MM.1S (cell line): ENCODE measurements at regions not wholly inside any gene's neighbourhood (a gene's known extent, or its start where the extent isn't known, plus 50 kb on each side); places are given as distances from the start of the nearest gene placed in this dataset.

Experiments used
- EZH2 ChIP-seq: fragments of 300-600 bp; sonication (generic); optimal IDR thresholded peaks from 2 replicates; pipeline ENCODE3; 2017; ENCODE audit warnings: low read depth, mild to moderate bottlenecking, antibody characterized with exemption, low read length, mixed read lengths
- TF ChIP-seq, protein P1 (sequence below): fragments of 300-600 bp; sonication (generic); IDR thresholded peaks from 2 replicates; pipeline ENCODE4 v1.5.1; 2016; ENCODE audit warnings: antibody characterized with exemption, low read length, mixed read lengths

DNA sequence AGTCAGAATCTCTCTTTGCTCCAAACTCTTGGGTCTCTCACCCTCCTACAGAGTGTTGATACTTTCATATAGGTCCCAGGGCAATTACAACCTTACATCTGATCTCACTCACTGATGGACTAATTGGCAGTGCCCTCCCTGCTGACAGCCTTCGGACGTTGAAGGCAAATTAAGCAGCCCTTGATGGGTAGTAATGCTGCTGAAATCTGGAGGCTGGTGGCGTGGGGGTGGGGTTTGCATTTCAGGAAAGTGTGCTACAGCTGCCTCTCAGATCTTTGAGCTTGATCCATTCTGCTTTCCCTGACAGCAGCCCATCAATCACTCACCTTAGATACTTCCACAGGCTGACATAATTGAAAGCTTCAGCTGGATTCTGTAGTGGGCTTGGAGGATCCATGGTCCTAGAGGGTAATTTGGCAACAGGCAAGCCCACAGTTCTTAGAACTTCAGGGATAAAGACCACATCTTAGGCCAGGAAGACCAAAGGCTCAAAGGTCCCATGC, 349.1 kb upstream of the PODXL start:
- TF ChIP-seq, protein P1, sequence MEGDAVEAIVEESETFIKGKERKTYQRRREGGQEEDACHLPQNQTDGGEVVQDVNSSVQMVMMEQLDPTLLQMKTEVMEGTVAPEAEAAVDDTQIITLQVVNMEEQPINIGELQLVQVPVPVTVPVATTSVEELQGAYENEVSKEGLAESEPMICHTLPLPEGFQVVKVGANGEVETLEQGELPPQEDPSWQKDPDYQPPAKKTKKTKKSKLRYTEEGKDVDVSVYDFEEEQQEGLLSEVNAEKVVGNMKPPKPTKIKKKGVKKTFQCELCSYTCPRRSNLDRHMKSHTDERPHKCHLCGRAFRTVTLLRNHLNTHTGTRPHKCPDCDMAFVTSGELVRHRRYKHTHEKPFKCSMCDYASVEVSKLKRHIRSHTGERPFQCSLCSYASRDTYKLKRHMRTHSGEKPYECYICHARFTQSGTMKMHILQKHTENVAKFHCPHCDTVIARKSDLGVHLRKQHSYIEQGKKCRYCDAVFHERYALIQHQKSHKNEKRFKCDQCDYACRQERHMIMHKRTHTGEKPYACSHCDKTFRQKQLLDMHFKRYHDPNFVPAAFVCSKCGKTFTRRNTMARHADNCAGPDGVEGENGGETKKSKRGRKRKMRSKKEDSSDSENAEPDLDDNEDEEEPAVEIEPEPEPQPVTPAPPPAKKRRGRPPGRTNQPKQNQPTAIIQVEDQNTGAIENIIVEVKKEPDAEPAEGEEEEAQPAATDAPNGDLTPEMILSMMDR = no peak
- no peak for TF ChIP-seq EZH2
